Pancreas (tissue), 10 donors: ENCODE measurements at regions not wholly inside any gene's neighbourhood (a gene's known extent, or its start where the extent isn't known, plus 50 kb on each side); places are given as distances from the start of the nearest gene placed in this dataset.
"Not testable (repeated sequence)": the region's sequence is repeated elsewhere in the genome, so short reads cannot be mapped to it uniquely, and the experiment has no call there.

ENCODE experiments used
- ATAC-seq, 4 donors: fragments of 200-7000 bp; cut with Tn5 transposase; one replicate each; pipeline versions ENCODE4 v1.8.0 to v1.9.1; 2020; ENCODE audit warnings: mild to moderate bottlenecking in 4 of 4, moderate library complexity in 4 of 4
- DNase-seq, 6 donors: peaks; one replicate each; pipeline ENCODE4 v3.0.0-alpha.2; 2020
- FAIRE-seq: peaks from 2 replicates; lab custom pipeline; 2012; peaks lifted over from hg19 to GRCh38; lab: Jason Lieb, UNC
- H3K27ac ChIP-seq, 4 donors: fragments of 200-600 bp; sonication (generic); 1 replicate in 3 of 4; 2 replicates in 1 of 4; pipeline versions ENCODE4 v1.5.0 to v1.8.0; 2020
- H3K27me3 ChIP-seq, 4 donors: fragments of 200-600 bp; one replicate each; pipeline ENCODE4 v1.8.0; 2021
- H3K36me3 ChIP-seq, 3 donors: fragments of 200-600 bp; sonication (generic) in 1 of 3; one replicate each; pipeline versions ENCODE4 v1.5.0 to v1.8.0; 2020 to 2021
- H3K4me1 ChIP-seq, 3 donors: fragments of 200-600 bp; one replicate each; pipeline ENCODE4 v1.8.0; 2021
- H3K4me3 ChIP-seq, 4 donors: fragments of 200-600 bp; sonication (generic) in 2 of 4; one replicate each; pipeline versions ENCODE4 v1.5.0 to v1.8.0; 2020 to 2021
- H3K9me3 ChIP-seq, 4 donors: fragments of 200-600 bp; one replicate each; pipeline ENCODE4 v1.8.0; 2021
- CTCF ChIP-seq, 4 donors: fragments of 200-600 bp; sonication (generic) in 3 of 4; IDR thresholded peaks; one replicate each; pipeline versions ENCODE4 v1.5.0 to v1.8.0; 2021; ENCODE audit warnings: antibody characterized with exemption in 4 of 4
- WGBS, 2 donors: extraction: QIAGEN DNeasy Blood & Tissue Kit; methylation state at CpG; one replicate each; pipeline ENCODE4 v1.1.7; 2013; 5-methylcytosine and 5-hydroxymethylcytosine counted together
- intact Hi-C, 3 donors: fragments of 100-400 bp; cut with DNase I; formaldehyde crosslinking; loops; one replicate each; pipeline versions ENCODE4 v1.11.1 to v1.14.2; 2022
- donor health status: healthy with polysubstance abuse.
- donor health status: DM: no; HTN: no; CAD: no; lungs with moderate emphysema.
- donor health status: DM: no; HTN: no; CAD: no.
- donor health status: control.
- donor health status: control.
- donor health status: Bipolar disorder and iron deficiency.
- donor health status: DM: yes; HTN: yes; CAD: no.
- donor health status: DM: no; HTN: no; CAD: no.
- donor health status: DM: no; HTN: no; CAD: no.
- donor health status: DM: yes; HTN: yes; CAD: no.

- H3K4me1 ChIP-seq, result no peaks in the 10 kb centered on the region
- no peaks in the 10 kb centered on the region for H3K36me3 ChIP-seq
- no peak overlapping the region for H3K27ac ChIP-seq
- H3K9me3 ChIP-seq, result no peaks in the 10 kb centered on the region
- 46 to 68% methylated on average over 1 of the region's 1 CpG for WGBS, 2 donors
- DNase-seq (no peak), FAIRE-seq (no peak), ATAC-seq (no peak)
- intact Hi-C loops, result no loop called here
- no peak for TF ChIP-seq CTCF (IDR thresholded peaks at IDR 0.05)
- no peak overlapping the region for H3K4me3 ChIP-seq
- no peaks in the 10 kb centered on the region for H3K27me3 ChIP-seq
These were observed 270.5 kb downstream of the OSTF1 start for GRCh38 chr9:75358846-75359245.

GRCh38 chr9:75359638-75360037, 271.3 kb downstream of the OSTF1 start:
- WGBS, 2 donors, result 58 to 89% methylated on average over 3 of the region's 3 CpGs
- no peak for FAIRE-seq
- no peaks in the 10 kb centered on the region for H3K9me3 ChIP-seq
- no peak for TF ChIP-seq CTCF (IDR thresholded peaks at IDR 0.05)
- intact Hi-C loops, result no loop called here
- no peak for ATAC-seq
- H3K36me3 ChIP-seq, result no peaks in the 10 kb centered on the region
- H3K4me3 ChIP-seq, result no peak overlapping the region
- no peak overlapping the region for H3K27ac ChIP-seq
- no peaks in the 10 kb centered on the region for H3K4me1 ChIP-seq
- no peaks in the 10 kb centered on the region for H3K27me3 ChIP-seq
- DNase-seq, result no peak

- H3K36me3 ChIP-seq, result no peaks in the 10 kb centered on the region
- no peaks in the 10 kb centered on the region for H3K9me3 ChIP-seq
- no peak overlapping the region for H3K4me3 ChIP-seq
- H3K27ac ChIP-seq, result no peak overlapping the region
- WGBS, 2 donors, result 20 to 22% methylated on average over 3 of the region's 3 CpGs
- no peak for TF ChIP-seq CTCF (IDR thresholded peaks at IDR 0.05)
- no peaks in the 10 kb centered on the region for H3K27me3 ChIP-seq
- FAIRE-seq (no peak), ATAC-seq (no peak), DNase-seq (no peak)
- no peaks in the 10 kb centered on the region for H3K4me1 ChIP-seq
- intact Hi-C loops, result no loop called here
These were observed 271.9 kb downstream of the OSTF1 start for GRCh38 chr9:75360252-75360651.

- H3K27ac ChIP-seq, H3K27me3 ChIP-seq, FAIRE-seq, H3K4me1 ChIP-seq, H3K36me3 ChIP-seq, DNase-seq, intact Hi-C loops, H3K9me3 ChIP-seq, ATAC-seq, H3K4me3 ChIP-seq: not testable (repeated sequence)
- WGBS, 2 donors, result 55 to 59% methylated on average over 5 of the region's 5 CpGs
These were observed 274.1 kb downstream of the OSTF1 start for GRCh38 chr9:75362446-75362845.

- no peak for ATAC-seq
- Histone ChIP-seq H3K27ac (no peak overlapping the region), H3K9me3 (no peaks in the 10 kb centered on the region), H3K4me1 (no peaks in the 10 kb centered on the region), H3K36me3 (no peaks in the 10 kb centered on the region), H3K4me3 (no peak overlapping the region), H3K27me3 (no peaks in the 10 kb centered on the region)
- intact Hi-C loops, result no loop called here
- no peak for TF ChIP-seq CTCF (IDR thresholded peaks at IDR 0.05)
- WGBS, 2 donors, result 46 to 75% methylated on average over 1 of the region's 1 CpG
- DNase-seq, result no peak
- FAIRE-seq, result no peak
These were observed 276.9 kb downstream of the OSTF1 start for GRCh38 chr9:75365196-75365595.

- no peak for TF ChIP-seq CTCF (IDR thresholded peaks at IDR 0.05)
- DNase-seq (no peak), FAIRE-seq (no peak), ATAC-seq (no peak)
- H3K27me3 ChIP-seq, result no peaks in the 10 kb centered on the region
- no peaks in the 10 kb centered on the region for H3K4me1 ChIP-seq
- no peak overlapping the region for H3K4me3 ChIP-seq
- no peaks in the 10 kb centered on the region for H3K36me3 ChIP-seq
- H3K9me3 ChIP-seq, result no peaks in the 10 kb centered on the region
- H3K27ac ChIP-seq, result no peak overlapping the region
- 5 to 20% methylated on average over 5 of the region's 5 CpGs for WGBS, 2 donors
- intact Hi-C loops, result no loop called here
These were observed 281.7 kb downstream of the OSTF1 start for GRCh38 chr9:75369989-75370388.
